Neural cell (in vitro differentiated cells): ENCODE measurements at regions not wholly inside any gene's neighbourhood (a gene's known extent, or its start where the extent isn't known, plus 50 kb on each side); places are given as distances from the start of the nearest gene placed in this dataset.

Source experiments
- H2AFZ ChIP-seq: fragments of 200-600, 300-800 bp; sonication (generic), shearing (Covaris generic); 2 replicates; pipeline ENCODE4 v1.6.0; 2014; ENCODE audit warnings: low read depth, mild to moderate bottlenecking, antibody characterized with exemption, low read length, moderate library complexity
- H3F3A ChIP-seq: fragments of 200-600 bp; shearing (Covaris generic); 2 replicates; pipeline ENCODE4 v1.6.1; 2016; ENCODE audit warnings: mild to moderate bottlenecking, moderate library complexity, mixed read lengths, antibody characterized with exemption, low read length; ENCODE audit not compliant: insufficient read depth, poor library complexity, severe bottlenecking
- H3K27ac ChIP-seq: fragments of 200-600, 300-800 bp; sonication (generic), shearing (Covaris generic); 2 replicates; pipeline ENCODE4 v1.5.1; 2014; ENCODE audit warnings: mild to moderate bottlenecking, low read length, moderate library complexity
- H3K27me3 ChIP-seq: fragments of 300-800, 200-600 bp; sonication (generic), shearing (Covaris generic); 2 replicates; pipeline ENCODE4 v1.6.0; 2014; ENCODE audit warnings: mild to moderate bottlenecking, low read depth, low read length, moderate library complexity; ENCODE audit not compliant: insufficient read depth
- H3K36me3 ChIP-seq: fragments of 300-800, 200-600 bp; sonication (generic), shearing (Covaris generic); 2 replicates; pipeline ENCODE4 v1.5.1; 2014; ENCODE audit warnings: mild to moderate bottlenecking, antibody characterized with exemption, low read length, moderate library complexity; ENCODE audit not compliant: insufficient read depth
- H3K4me2 ChIP-seq: fragments of 300-800, 200-600 bp; sonication (generic), shearing (Covaris generic); 2 replicates; pipeline ENCODE4 v1.6.0; 2014; ENCODE audit warnings: mild to moderate bottlenecking, low read length
- H3K4me3 ChIP-seq: fragments of 300-800, 200-600 bp; sonication (generic), shearing (Covaris generic); 2 replicates; pipeline ENCODE4 v1.5.1; 2014; ENCODE audit warnings: mild to moderate bottlenecking, low read length, moderate library complexity
- H3K79me2 ChIP-seq: fragments of 200-600 bp; shearing (Covaris generic); replicated peaks from 2 replicates; pipeline ENCODE4 v1.6.0; 2014; ENCODE audit warnings: mild to moderate bottlenecking, low read length, moderate library complexity; ENCODE audit not compliant: insufficient read depth
- H3K9ac ChIP-seq: fragments of 300-800, 200-600 bp; sonication (generic), shearing (Covaris generic); 2 replicates; pipeline ENCODE4 v1.6.1; 2016; ENCODE audit warnings: mild to moderate bottlenecking, low read length, mixed read lengths
- H3K9me2 ChIP-seq: fragments of 200-600 bp; shearing (Covaris generic); 2 replicates; pipeline ENCODE4 v1.6.1; 2016; ENCODE audit warnings: mild to moderate bottlenecking, low read length, mixed read lengths; ENCODE audit not compliant: insufficient read depth
- H3K9me3 ChIP-seq: fragments of 200-600, 300-800 bp; sonication (generic), shearing (Covaris generic); 2 replicates; pipeline ENCODE4 v1.6.1; 2016; ENCODE audit warnings: mild to moderate bottlenecking, mixed run types, low read length, moderate library complexity, mixed read lengths
- H4K20me1 ChIP-seq: fragments of 200-600 bp; shearing (Covaris generic); 2 replicates; pipeline ENCODE4 v1.6.1; 2016; ENCODE audit warnings: mild to moderate bottlenecking, mixed run types; ENCODE audit not compliant: insufficient read depth
- EP300 ChIP-seq: fragments of 450-650 bp; conservative IDR thresholded peaks from 2 replicates; pipeline ENCODE4 v1.6.1; 2014; ENCODE audit warnings: antibody characterized with exemption, mild to moderate bottlenecking, moderate library complexity; ENCODE audit not compliant: poor library complexity, severe bottlenecking
- EZH2 ChIP-seq: fragments of 200-600, 300-800 bp; shearing (Covaris generic), sonication (generic); IDR thresholded peaks from 2 replicates; pipeline ENCODE4 v1.6.1; 2014; ENCODE audit warnings: antibody characterized with exemption, low read length, borderline replicate concordance, mild to moderate bottlenecking; ENCODE audit not compliant: insufficient read depth, poor library complexity, severe bottlenecking
- MXI1 ChIP-seq: fragments of 450-650 bp; conservative IDR thresholded peaks from 2 replicates; pipeline ENCODE4 v1.6.1; 2014; ENCODE audit warnings: antibody characterized with exemption, mild to moderate bottlenecking; ENCODE audit not compliant: poor library complexity, severe bottlenecking
- POLR2AphosphoS5 ChIP-seq: IDR thresholded peaks from 2 replicates; pipeline ENCODE4 v1.6.1; 2012
- RAD21 ChIP-seq: fragments of 450-650 bp; conservative IDR thresholded peaks from 2 replicates; pipeline ENCODE4 v1.6.1; 2014; ENCODE audit warnings: antibody characterized with exemption, mild to moderate bottlenecking, moderate library complexity
- SMC3 ChIP-seq: fragments of 450-650 bp; conservative IDR thresholded peaks from 2 replicates; pipeline ENCODE4 v1.6.1; 2014; ENCODE audit warnings: antibody characterized with exemption, mild to moderate bottlenecking, moderate library complexity; ENCODE audit not compliant: poor library complexity
- TAF1 ChIP-seq: IDR thresholded peaks from 2 replicates; pipeline ENCODE4 v1.6.1; 2012; ENCODE audit warnings: low read depth
- TF ChIP-seq, protein P1 (sequence below): IDR thresholded peaks from 2 replicates; pipeline ENCODE4 v1.6.1; 2012; ENCODE audit warnings: borderline replicate concordance
- TF ChIP-seq, protein P2 (sequence below): fragments of 450-650 bp; IDR thresholded peaks from 2 replicates; pipeline ENCODE4 v1.5.1; 2014; ENCODE audit warnings: antibody characterized with exemption, mild to moderate bottlenecking, moderate library complexity; ENCODE audit not compliant: poor library complexity, severe bottlenecking

DNA sequence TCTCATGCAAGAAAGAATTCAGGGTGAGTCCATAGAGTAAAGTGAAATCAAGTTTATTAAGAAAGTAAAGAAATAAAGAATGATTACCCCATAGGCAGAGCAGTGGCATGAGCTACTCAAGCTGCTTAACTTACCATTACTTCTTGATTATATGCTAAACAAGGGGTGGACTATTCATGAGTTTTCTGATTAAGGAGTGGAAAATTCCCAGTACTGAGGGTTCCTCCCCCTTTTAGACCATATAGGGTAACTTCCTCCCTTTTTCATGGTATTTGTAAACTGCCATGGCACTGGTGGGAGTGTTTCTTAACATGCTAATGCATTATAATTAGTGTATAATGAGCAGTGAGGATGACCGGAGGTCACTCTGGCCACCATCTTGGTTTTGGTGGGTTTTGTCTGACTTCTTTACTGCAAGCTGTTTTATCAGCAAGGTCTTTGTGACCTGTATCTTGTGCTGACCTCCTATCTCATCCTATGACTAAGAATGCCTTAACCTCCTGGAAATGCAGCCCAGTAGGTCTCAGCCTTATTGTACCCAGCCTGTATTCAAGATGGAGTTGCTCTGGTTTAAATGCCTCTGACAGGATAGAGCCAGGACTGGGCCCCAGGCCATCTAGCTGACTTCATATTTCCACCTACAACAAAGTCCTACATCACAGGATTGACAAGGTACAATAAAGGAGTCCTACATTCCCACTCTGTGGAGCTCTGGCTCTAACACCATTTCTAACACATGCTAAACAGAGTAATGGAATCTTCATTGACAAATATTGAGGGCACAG is 186.7 kb downstream of the NXNL2 start:
- Histone ChIP-seq H3K9me3 (no peaks in the 10 kb centered on the region), H3K4me2 (no peak overlapping the region), H3F3A (no peaks in the 10 kb centered on the region), H3K9ac (no peak overlapping the region), H2AFZ (no peak overlapping the region), H3K79me2 (no peaks in the 10 kb centered on the region), H3K27me3 (no peaks in the 10 kb centered on the region), H3K36me3 (no peaks in the 10 kb centered on the region), H4K20me1 (no peaks in the 10 kb centered on the region), H3K9me2 (no peaks in the 10 kb centered on the region), H3K27ac (no peak overlapping the region), H3K4me3 (no peak overlapping the region)
- TF ChIP-seq, protein P1, sequence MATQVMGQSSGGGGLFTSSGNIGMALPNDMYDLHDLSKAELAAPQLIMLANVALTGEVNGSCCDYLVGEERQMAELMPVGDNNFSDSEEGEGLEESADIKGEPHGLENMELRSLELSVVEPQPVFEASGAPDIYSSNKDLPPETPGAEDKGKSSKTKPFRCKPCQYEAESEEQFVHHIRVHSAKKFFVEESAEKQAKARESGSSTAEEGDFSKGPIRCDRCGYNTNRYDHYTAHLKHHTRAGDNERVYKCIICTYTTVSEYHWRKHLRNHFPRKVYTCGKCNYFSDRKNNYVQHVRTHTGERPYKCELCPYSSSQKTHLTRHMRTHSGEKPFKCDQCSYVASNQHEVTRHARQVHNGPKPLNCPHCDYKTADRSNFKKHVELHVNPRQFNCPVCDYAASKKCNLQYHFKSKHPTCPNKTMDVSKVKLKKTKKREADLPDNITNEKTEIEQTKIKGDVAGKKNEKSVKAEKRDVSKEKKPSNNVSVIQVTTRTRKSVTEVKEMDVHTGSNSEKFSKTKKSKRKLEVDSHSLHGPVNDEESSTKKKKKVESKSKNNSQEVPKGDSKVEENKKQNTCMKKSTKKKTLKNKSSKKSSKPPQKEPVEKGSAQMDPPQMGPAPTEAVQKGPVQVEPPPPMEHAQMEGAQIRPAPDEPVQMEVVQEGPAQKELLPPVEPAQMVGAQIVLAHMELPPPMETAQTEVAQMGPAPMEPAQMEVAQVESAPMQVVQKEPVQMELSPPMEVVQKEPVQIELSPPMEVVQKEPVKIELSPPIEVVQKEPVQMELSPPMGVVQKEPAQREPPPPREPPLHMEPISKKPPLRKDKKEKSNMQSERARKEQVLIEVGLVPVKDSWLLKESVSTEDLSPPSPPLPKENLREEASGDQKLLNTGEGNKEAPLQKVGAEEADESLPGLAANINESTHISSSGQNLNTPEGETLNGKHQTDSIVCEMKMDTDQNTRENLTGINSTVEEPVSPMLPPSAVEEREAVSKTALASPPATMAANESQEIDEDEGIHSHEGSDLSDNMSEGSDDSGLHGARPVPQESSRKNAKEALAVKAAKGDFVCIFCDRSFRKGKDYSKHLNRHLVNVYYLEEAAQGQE, result no peak
- TF ChIP-seq POLR2AphosphoS5 (no peak), SMC3 (no peak), TAF1 (no peak), RAD21 (no peak), EP300 (no peak), EZH2 (no peak), MXI1 (no peak)
- TF ChIP-seq, protein P2, sequence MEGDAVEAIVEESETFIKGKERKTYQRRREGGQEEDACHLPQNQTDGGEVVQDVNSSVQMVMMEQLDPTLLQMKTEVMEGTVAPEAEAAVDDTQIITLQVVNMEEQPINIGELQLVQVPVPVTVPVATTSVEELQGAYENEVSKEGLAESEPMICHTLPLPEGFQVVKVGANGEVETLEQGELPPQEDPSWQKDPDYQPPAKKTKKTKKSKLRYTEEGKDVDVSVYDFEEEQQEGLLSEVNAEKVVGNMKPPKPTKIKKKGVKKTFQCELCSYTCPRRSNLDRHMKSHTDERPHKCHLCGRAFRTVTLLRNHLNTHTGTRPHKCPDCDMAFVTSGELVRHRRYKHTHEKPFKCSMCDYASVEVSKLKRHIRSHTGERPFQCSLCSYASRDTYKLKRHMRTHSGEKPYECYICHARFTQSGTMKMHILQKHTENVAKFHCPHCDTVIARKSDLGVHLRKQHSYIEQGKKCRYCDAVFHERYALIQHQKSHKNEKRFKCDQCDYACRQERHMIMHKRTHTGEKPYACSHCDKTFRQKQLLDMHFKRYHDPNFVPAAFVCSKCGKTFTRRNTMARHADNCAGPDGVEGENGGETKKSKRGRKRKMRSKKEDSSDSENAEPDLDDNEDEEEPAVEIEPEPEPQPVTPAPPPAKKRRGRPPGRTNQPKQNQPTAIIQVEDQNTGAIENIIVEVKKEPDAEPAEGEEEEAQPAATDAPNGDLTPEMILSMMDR, result no peak

DNA sequence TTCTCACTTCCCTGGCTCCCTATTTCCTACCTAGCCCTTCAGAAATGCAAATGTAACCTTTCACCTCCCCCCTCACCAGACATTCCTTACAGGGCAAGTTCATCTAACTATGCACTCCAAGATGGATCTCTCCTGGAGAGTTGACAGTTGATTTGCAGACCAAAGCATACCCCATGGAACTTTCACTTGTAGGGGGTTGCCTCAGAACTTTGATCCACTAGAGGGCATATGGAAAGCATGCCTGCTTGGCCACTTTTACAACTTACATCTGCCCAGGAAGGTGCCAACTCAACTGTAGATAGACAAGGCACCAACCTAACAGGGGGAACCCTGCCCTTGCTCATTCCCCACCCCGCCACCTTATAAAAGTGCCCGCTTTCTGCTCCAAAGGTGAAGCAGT is 187.8 kb downstream of the NXNL2 start:
- no peak overlapping the region for H3K4me3 ChIP-seq
- H3K79me2 ChIP-seq, result no peaks in the 10 kb centered on the region
- no peaks in the 10 kb centered on the region for H3F3A ChIP-seq
- no peaks in the 10 kb centered on the region for H3K9me2 ChIP-seq
- no peak overlapping the region for H3K4me2 ChIP-seq
- no peak overlapping the region for H3K9ac ChIP-seq
- no peaks in the 10 kb centered on the region for H3K27me3 ChIP-seq
- no peak overlapping the region for H3K27ac ChIP-seq
- no peaks in the 10 kb centered on the region for H3K36me3 ChIP-seq
- H4K20me1 ChIP-seq, result no peaks in the 10 kb centered on the region
- no peak overlapping the region for H2AFZ ChIP-seq
- TF ChIP-seq SMC3 (no peak), EP300 (no peak), RAD21 (no peak), EZH2 (no peak), TAF1 (no peak), MXI1 (no peak), POLR2AphosphoS5 (no peak)
- TF ChIP-seq, protein P2, result no peak
- TF ChIP-seq, protein P1, result no peak
- no peaks in the 10 kb centered on the region for H3K9me3 ChIP-seq
